HepG2 (cell line): ENCODE measurements at regions not wholly inside any gene's neighbourhood (a gene's known extent, or its start where the extent isn't known, plus 50 kb on each side); places are given as distances from the start of the nearest gene placed in this dataset.

Experiments
- BORCS8-MEF2B ChIP-seq: sonication (generic); formaldehyde crosslinking; IDR thresholded peaks from 2 replicates; pipeline ENCODE4 v1.8.0; 2022; ENCODE audit warnings: mild to moderate bottlenecking, missing genetic modification reagents
- CTCF ChIP-seq: sonication (generic); formaldehyde crosslinking; IDR thresholded peaks from 2 replicates; pipeline ENCODE4 v1.5.0; 2020; ENCODE audit warnings: mild to moderate bottlenecking, missing genetic modification reagents, moderate library complexity
- KAT8 ChIP-seq: IDR thresholded peaks from 2 replicates; pipeline ENCODE4 v1.6.1; 2016; ENCODE audit warnings: missing genetic modification reagents, missing compliant biosample characterization
- POLR2A ChIP-seq, 2 experiments: IDR thresholded peaks; 2 replicates each; pipeline ENCODE4 v1.6.1; 2011; ENCODE audit warnings: low read depth in 2 of 2, low read length in 2 of 2, mild to moderate bottlenecking in 1 of 2, moderate library complexity in 1 of 2; ENCODE audit not compliant: insufficient read depth in 1 of 2
- PRDM4 ChIP-seq: sonication (generic); formaldehyde crosslinking; IDR thresholded peaks from 2 replicates; pipeline ENCODE4 v1.9.0; 2021; ENCODE audit warnings: missing genetic modification reagents, borderline replicate concordance
- ZBTB2 ChIP-seq: sonication (generic); formaldehyde crosslinking; IDR thresholded peaks from 2 replicates; pipeline ENCODE4 v1.8.0; 2022; ENCODE audit warnings: low read depth, missing genetic modification reagents

- TF ChIP-seq BORCS8-MEF2B (CRISPR knock-in tag): no peak
- no peak for TF ChIP-seq CTCF (CRISPR knock-in tag)
- no peak for TF ChIP-seq KAT8 (CRISPR knock-in tag)
- TF ChIP-seq POLR2A (IDR thresholded peaks at IDR 0.05; ENCODE audit: insufficient read depth in 1 of 2, low read depth in 2 of 2, low read length in 2 of 2): no peak
- TF ChIP-seq ZBTB2 (CRISPR knock-in tag): no peak
- no peak for TF ChIP-seq PRDM4
Measured at GRCh38 chr18:22783245-22783644, 149.9 kb upstream of the RBBP8 start.
